Right renal cortex interstitium (tissue), 3 donors: ENCODE measurements at regions not wholly inside any gene's neighbourhood (a gene's known extent, or its start where the extent isn't known, plus 50 kb on each side); places are given as distances from the start of the nearest gene placed in this dataset.
"Not testable (repeated sequence)": the region's sequence is repeated elsewhere in the genome, so short reads cannot be mapped to it uniquely, and the experiment has no call there.

Experiments used
- DNase-seq, 3 donors: peaks; one replicate each; pipeline ENCODE4 v3.0.0-alpha.2; 2013; ENCODE audit warnings: low read depth in 3 of 3, low spot score in 2 of 3

DNA sequence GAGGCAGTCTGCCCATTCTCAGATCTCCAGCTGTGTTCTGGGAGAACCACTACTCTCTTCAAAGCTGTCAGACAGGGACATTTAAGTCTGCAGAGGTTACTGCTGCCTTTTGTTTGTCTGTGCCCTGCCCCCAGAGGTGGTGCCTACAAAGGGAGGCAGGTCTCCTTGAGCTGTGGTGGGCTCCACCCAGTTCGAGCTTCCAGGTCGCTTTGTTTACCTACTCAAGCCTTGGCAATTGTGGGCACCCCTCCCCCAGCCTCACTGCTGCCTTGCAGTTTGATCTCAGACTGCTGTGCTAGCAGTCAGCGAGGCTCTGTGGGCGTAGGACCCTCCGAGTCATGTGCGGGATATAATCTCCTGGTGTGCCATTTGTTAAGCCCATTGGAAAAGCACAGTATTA is 640.9 kb upstream of the SYNCRIP start:
- not testable (repeated sequence) for DNase-seq

DNA sequence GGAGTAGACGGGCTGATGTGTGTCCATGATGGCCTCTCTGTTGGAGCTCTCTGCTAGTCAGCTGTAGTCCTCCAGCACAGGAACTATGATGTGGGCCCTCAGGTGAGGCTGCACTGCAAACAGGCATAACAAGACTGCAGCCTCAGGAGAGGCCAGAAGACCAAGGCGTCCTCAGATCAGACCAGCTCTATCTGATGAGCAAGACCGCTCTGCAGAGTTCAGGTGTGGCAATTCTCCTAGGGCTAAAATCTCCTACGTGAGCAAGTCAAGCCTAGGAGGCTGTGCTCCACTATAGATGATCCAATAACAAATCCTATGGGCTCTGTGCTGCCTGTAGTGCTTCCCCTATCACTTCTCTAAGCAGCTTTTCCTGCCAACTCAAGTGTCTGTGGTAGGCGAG is 633.4 kb upstream of the SYNCRIP start:
- no peak for DNase-seq

GRCh38 chr6:86273936-86274335 is 631.2 kb upstream of the SYNCRIP start:
- no peak for DNase-seq

DNA sequence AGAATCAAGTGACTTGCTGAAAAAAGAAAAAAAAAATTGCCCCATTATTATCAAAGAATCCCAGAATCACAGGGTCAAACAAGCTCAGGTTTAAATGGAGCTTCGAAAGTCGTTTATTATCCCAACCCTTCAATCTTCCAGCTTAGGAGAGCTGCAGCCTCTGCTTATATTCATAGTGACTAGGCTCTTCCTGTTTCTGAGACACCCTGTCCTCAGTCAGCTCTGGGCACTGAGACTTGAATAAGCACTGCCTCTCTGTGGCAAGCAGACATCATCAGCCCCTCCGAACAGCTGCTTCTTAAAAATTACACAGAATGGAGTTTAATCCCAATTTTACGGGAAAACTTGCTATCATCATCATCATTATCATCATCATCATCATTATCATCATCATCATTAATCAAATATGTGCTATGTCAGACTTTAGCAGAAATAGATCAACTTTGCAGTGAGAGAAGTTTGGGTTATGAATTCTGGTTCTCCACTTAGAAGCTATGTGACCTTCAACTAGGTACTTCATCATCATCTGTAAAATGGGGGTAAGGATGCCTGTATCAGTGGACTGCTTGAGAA is 614.0 kb upstream of the SYNCRIP start:
- no peak for DNase-seq

GRCh38 chr6:86255973-86256372 is 613.3 kb upstream of the SYNCRIP start:
- DNase-seq: no peak

- no peak for DNase-seq
Measured at GRCh38 chr6:86251106-86251505, 608.4 kb upstream of the SYNCRIP start.

DNA sequence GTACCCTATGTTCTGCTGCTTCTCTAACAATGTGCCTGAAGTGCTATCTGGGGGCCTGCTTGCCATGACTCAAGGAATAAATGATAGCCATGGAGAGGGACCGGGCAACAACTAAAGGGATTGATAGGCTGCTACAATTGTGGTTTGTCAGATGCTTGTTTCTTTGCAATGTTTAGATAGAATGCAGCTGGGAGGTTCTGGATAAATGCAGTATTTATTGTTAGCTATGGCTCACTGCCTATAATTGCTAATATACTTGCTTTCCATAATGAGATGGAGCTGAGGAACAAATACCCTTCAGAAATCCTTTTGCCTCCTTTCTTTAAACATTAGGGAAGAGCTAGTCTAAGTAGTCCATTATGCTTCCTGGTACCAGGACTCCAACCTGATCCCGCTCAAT is 575.2 kb upstream of the SYNCRIP start:
- no peak for DNase-seq

DNA sequence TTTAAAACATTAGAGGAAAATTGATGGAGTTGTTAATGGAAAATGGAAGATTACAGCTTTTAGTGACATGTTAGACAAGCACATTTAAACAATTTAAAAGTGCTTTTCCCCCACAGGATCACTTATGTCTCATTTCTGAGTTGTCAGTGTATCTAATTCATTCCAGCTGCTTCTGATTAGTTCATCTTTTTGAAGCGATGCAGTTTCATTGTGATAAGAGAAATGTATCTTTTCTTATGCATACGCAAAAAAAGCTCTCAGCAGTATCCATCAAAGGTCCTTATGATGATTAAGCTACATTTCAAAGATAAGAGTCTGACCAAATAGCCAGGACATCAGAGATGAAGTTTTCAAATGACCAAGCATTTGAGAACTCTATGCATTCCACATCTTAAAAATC is 572.6 kb upstream of the SYNCRIP start:
- no peak for DNase-seq

- DNase-seq: no peak
Measured at GRCh38 chr6:86205980-86206379, 563.3 kb upstream of the SYNCRIP start.

DNA sequence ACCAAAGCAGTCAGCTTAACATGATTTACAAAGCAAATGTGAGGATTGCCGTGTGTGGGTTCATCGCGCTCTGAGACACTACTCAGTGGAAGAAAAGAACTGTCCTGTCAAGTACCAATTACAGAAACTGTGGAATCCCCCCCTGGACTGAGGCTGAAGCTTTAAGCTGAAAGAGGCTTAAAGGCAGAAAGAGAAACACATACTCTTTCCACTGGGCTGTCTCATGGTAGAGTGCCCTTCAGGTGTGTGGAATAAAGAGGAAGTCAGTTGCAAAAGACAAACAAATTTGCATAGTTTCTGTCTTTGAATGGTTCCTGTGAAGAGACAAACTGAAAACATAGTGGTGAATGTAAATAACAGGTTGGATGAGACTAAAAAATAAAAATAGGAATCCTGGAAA is 560.4 kb upstream of the SYNCRIP start:
- DNase-seq: no peak

DNA sequence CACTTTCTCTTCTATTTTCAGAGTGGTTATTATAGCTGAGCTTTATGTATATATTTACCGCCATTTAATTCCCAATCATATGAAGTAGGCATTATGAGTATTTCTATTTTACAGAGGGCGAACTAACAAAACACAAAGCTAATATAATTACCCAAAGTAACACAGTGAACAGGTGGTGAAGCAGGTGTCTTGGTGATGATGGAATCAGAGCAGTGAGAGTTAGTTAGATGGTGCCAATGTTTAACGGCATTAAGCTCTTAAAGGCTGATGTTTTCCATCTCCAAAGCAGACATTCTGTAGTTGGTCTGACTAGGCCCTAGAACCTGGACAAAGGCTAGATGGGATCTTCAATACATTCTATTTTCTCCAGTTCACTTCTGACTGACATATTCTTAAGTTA is 551.1 kb upstream of the SYNCRIP start:
- no peak for DNase-seq

- no peak for DNase-seq
Measured at GRCh38 chr6:86192123-86192522, 549.4 kb upstream of the SYNCRIP start.

DNA sequence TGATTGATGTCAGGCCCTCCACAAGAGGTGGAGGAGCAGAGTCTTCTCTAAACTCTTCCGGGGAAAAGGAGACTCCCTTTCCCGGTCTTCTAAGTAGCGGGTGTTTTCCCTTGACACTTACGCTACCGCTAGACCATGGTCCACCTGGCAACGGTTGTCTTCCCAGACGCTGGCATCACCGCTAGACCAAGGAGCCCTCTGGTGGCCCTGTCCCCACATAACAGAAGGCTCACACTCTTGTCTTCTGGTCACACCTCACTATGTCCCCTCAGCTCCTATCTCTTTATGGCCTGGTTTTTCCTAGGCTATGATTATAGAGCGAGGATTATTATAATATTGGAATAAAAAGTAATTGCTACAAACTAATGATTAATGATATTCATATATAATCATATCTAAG is 532.5 kb upstream of the SYNCRIP start:
- not testable (repeated sequence) for DNase-seq

DNA sequence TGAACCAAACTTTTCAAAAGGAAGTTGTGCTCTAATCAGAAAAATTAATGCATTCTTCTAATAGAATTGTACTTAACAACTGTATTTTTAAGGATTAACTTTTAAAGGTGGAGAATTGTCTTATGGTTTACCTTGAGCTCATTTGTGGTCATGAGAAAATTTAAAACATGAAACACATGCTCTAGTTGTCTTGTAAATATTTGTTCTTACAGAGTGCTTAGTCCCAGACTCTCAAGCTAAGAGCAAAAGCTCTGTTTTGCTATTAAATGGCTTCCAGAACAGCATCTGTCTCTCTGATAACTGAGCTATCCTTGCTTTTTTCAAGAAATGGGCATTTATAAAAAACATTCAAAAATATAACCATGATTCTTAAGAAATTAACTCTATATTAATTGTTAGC is 512.2 kb upstream of the SYNCRIP start:
- DNase-seq: no peak

DNA sequence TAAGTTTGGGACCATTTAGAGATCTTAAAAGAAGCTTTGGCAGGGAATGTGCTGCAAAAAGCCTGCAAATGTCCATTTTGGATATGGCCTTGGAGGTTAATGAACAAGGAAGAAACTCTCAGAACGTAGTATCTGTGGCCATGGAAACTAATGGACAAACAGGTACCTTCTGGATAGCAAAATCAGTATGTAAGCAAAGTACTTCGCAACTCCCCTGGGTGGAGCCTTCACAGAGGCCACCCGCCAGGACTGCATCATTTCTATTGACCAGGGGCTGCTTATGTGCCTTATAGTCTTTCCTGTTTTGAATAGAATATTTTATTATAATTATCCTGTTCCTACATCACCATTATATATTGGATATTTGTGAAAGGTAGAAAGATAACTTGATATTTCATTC is 510.8 kb upstream of the SYNCRIP start:
- DNase-seq: no peak

DNA sequence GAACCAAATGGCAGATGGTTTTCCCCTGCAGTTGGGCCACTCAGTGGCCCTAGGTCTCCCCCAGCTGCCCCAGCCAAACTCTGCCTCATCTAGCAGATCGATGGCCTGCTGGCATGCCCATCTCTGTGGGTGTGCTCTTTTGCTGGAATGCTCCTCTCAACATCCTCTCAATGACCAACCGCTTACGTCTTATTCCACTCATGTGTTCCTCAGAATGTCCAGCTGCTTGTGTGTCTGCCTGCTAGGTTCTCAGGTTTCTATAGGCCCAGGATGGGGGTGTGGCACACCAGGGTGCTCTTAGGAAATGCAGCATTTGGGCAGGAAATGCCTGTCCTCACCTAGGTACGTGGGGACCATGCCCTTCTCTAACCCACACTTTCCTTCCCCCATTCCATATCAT is 509.9 kb upstream of the SYNCRIP start:
- no peak for DNase-seq

GRCh38 chr6:86148586-86148985 is 505.9 kb upstream of the SYNCRIP start:
- no peak for DNase-seq

GRCh38 chr6:86147859-86148258 is 505.2 kb upstream of the SYNCRIP start:
- no peak for DNase-seq

DNA sequence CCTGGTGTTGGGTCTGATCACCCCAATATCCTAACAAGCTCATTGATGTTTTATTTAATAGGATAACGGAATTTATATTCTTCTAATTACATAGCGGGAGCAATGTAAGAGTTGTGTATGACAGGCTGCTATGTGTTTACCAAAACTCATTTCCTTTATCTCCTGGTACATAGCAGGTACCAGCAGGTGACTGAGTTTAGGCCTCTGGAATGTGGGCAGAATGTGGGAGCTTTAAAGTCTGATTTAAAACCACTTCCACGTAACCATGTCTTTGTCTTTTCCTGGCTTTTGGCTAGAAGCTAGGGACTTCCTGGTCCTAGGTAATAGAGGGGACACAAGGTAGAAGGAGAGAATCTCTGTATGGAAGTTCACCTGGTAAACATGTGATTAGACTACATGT is 504.6 kb upstream of the SYNCRIP start:
- DNase-seq: no peak

DNA sequence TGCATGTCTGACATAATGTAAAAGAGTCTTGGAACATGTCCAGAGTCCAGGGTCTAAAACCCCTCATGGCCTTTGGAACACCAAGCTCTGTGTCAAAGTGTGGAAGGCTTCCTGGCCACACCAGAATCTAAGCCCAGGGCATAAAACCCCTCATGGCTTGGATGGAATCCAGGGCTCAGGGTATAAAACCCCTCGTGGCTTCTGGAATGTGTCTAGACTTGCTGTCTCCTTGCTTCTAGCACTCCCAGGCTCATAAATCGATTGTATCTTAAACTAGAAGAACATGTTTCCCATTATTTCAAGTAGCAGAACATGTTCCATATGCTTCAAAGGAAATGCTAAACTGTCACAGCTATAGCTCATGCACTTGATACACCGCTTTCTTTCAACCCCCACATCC is 504.1 kb upstream of the SYNCRIP start:
- DNase-seq: peak; percentile 12 to 23 (median 12)

- DNase-seq: no peak
Measured at GRCh38 chr6:86142326-86142725, 499.6 kb upstream of the SYNCRIP start.

GRCh38 chr6:86128130-86128814 is 485.6 kb upstream of the SYNCRIP start:
- no peak for DNase-seq

DNA sequence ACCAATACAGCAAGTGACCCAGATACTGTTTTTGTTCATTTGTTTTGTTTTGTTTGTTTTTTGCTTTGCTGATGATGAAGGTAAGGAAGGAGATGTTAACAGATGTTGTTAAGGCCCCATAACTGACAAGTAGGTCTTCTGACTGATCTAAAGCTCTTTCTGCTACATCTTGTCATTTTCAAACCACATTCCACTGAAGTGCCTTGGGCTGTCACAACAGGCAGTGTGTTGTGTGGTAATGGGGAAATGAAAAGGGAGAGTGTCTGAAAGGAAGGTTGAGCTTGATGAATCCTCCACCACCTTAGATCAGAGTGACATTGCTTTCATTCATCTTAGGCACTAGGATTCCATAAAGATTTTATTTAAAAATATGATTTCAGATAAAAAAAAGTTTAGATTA is 479.4 kb upstream of the SYNCRIP start:
- DNase-seq: no peak
